ENCODE measurements at regions not wholly inside any gene's neighbourhood (a gene's known extent, or its start where the extent isn't known, plus 50 kb on each side); places are given as distances from the start of the nearest gene placed in this dataset.

DNA sequence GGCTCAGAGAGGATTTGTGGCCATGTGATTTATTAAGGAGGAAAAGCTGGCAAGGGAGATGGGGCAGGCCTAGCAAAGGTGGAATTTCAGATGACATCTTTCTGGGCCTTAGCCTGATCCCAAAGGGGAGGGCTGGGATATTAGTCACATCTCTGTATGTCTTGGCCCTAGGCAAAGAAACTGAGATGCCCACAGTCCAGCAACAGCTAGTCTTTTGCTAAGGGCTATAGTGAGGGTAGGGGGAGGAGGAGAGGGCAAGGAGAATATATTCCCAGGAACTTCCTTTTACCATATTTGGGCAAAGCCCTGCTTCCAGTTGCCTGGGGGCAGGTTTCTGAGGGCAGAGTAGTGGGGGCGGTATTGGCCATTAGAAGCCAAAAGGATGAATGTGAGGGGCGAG, 209.8 kb upstream of the NR3C2 start:
- TF ChIP-seq POLR2AphosphoS5 (IDR thresholded peaks at IDR 0.05) (no peak), POLR2A (IDR thresholded peaks at IDR 0.05) (no peak)
